Body of pancreas (tissue), 4 donors: ENCODE measurements at regions not wholly inside any gene's neighbourhood (a gene's known extent, or its start where the extent isn't known, plus 50 kb on each side); places are given as distances from the start of the nearest gene placed in this dataset.
"Not testable (repeated sequence)": the region's sequence is repeated elsewhere in the genome, so short reads cannot be mapped to it uniquely, and the experiment has no call there.

Experiments
- ATAC-seq: fragments of 150-250 bp; one replicate; pipeline ENCODE4 v1.9.1; 2016
- DNase-seq, 4 donors: peaks; one replicate each; pipeline ENCODE4 v3.0.0-alpha.2; 2019
- H3K27ac ChIP-seq, 4 donors: fragments of 200-600 bp; sonication (generic); 1 replicate in 3 of 4; 2 replicates in 1 of 4; pipeline versions ENCODE4 v1.5.1 to v1.6.1; 2016 to 2019; ENCODE audit warnings: mild to moderate bottlenecking in 1 of 4, mixed read lengths in 1 of 4, moderate library complexity in 1 of 4
- H3K27me3 ChIP-seq, 2 donors: fragments of 200-600 bp; sonication (generic); one replicate each; pipeline ENCODE4 v1.6.0; 2016; ENCODE audit warnings: mild to moderate bottlenecking in 1 of 2
- H3K36me3 ChIP-seq, 2 donors: fragments of 200-600 bp; sonication (generic); replicated peaks in 1 of 2; 2 replicates each; pipeline ENCODE4 v1.5.1; 2016; ENCODE audit warnings: low read depth in 2 of 2; ENCODE audit not compliant: insufficient read depth in 1 of 2
- H3K4me1 ChIP-seq: fragments of 200-600 bp; sonication (generic); one replicate; pipeline ENCODE4 v1.6.0; 2016
- H3K4me3 ChIP-seq, 2 donors: fragments of 200-600 bp; sonication (generic); 1 replicate in 1 of 2; 2 replicates in 1 of 2; pipeline ENCODE4 v1.5.1; 2016 to 2019
- H3K9me3 ChIP-seq, 3 donors: fragments of 200-600 bp; sonication (generic); 1 replicate in 2 of 3; 2 replicates in 1 of 3; pipeline ENCODE4 v1.5.1; 2016
- POLR2A ChIP-seq, 3 donors: fragments of 450-650 bp; IDR thresholded peaks; one replicate each; pipeline ENCODE4 v1.6.1; 2016; ENCODE audit warnings: antibody characterized with exemption in 3 of 3, mild to moderate bottlenecking in 2 of 3
- WGBS, 2 donors: methylation state at CpG; one replicate each; pipeline ENCODE4 v1.1.5; 2017; 5-methylcytosine and 5-hydroxymethylcytosine counted together
- intact Hi-C: fragments of 100-400 bp; cut with DNase I; formaldehyde crosslinking; loops from one replicate; pipeline ENCODE4 v1.15.1; 2023
- TF ChIP-seq, protein P1 (sequence below), 7 experiments: fragments of 450-650 bp in 4 of 7; fragments of 200-600 bp in 3 of 7; sonication (generic) in 3 of 7; IDR thresholded peaks; one replicate each; pipeline ENCODE4 v1.5.1; 2016 to 2019; ENCODE audit warnings: antibody characterized with exemption in 7 of 7

DNA sequence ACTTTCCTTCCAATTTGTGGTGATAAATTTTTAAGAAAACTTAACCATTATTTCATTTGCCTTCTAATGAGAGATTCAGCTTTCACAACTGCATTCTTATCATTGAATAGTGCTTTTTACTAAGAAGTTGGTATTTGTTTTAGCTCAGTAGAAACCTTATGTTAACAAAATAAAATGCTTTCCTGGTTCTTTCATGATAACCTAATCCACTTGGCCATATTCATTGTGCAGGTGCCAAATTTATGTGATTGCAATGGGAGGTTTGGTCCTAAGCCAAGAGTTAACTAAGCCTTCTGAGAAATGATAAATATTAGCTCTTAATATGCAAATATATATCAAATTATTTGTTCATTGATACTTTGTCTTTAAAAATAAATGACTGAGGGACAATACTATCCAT, 141.1 kb upstream of the TLE4 start:
- ATAC-seq = peak; percentile 52
- H3K9me3 ChIP-seq = peaks cover 0 to 10% (median 0%) of the 10 kb centered on the region in 3 donors
- no peak overlapping the region for H3K4me3 ChIP-seq
- H3K36me3 ChIP-seq = no peaks in the 10 kb centered on the region
- TF ChIP-seq, protein P1, sequence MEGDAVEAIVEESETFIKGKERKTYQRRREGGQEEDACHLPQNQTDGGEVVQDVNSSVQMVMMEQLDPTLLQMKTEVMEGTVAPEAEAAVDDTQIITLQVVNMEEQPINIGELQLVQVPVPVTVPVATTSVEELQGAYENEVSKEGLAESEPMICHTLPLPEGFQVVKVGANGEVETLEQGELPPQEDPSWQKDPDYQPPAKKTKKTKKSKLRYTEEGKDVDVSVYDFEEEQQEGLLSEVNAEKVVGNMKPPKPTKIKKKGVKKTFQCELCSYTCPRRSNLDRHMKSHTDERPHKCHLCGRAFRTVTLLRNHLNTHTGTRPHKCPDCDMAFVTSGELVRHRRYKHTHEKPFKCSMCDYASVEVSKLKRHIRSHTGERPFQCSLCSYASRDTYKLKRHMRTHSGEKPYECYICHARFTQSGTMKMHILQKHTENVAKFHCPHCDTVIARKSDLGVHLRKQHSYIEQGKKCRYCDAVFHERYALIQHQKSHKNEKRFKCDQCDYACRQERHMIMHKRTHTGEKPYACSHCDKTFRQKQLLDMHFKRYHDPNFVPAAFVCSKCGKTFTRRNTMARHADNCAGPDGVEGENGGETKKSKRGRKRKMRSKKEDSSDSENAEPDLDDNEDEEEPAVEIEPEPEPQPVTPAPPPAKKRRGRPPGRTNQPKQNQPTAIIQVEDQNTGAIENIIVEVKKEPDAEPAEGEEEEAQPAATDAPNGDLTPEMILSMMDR (IDR thresholded peaks at IDR 0.05) = no peak
- no peak for TF ChIP-seq POLR2A (IDR thresholded peaks at IDR 0.05)
- H3K4me1 ChIP-seq = peaks cover 13% of the 10 kb centered on the region
- intact Hi-C loops = no loop called here
- DNase-seq = peak in 1 of 4 donors; percentile 34
- no peak overlapping the region for H3K27ac ChIP-seq
- no peaks in the 10 kb centered on the region for H3K27me3 ChIP-seq

DNA sequence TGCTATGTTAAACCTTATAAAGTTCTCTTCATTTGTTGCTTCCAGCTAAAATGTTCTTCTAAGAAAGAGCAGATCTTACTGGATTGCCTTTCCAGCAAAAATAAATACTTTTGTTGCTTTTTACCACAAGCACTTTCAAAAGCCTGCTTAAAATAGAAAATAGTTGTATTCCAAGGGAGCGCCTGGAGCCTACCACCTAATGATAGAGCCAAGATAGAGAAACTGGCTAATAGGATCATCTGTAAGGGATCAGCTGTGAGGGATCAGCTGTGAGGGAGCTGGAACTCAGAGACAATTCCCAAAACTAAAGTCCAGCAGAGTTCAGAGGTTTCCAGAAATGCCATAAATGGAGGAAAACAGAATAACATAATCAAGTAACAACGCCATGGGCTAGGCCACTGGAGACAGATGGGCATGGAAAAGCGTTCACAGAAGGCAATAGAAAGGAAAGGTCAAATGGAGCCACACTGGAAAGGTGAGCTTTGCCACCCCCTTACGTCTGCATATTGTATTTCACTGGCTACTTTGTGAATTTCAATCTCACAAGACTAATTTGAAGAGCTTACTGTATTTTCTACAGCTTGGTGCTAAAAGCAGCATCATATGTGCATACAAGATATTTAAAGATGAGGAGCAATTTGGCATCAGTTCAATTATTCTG, 140.6 kb upstream of the TLE4 start:
- intact Hi-C loops = no loop called here
- Histone ChIP-seq H3K4me3 (no peak overlapping the region), H3K9me3 (peaks cover 0 to 4% (median 0%) of the 10 kb centered on the region in 3 donors), H3K27ac (no peak overlapping the region), H3K27me3 (no peaks in the 10 kb centered on the region), H3K4me1 (peaks cover 13% of the 10 kb centered on the region), H3K36me3 (no peaks in the 10 kb centered on the region)
- TF ChIP-seq POLR2A (IDR thresholded peaks at IDR 0.05) = no peak
- TF ChIP-seq, protein P1 (IDR thresholded peaks at IDR 0.05) = peak in 2 of 7 experiments; percentile 19 to 29
- DNase-seq (peak in 1 of 4 donors; percentile 15), ATAC-seq (no peak)
- 57 to 62% methylated on average over 4 of the region's 4 CpGs for WGBS, 2 donors

DNA sequence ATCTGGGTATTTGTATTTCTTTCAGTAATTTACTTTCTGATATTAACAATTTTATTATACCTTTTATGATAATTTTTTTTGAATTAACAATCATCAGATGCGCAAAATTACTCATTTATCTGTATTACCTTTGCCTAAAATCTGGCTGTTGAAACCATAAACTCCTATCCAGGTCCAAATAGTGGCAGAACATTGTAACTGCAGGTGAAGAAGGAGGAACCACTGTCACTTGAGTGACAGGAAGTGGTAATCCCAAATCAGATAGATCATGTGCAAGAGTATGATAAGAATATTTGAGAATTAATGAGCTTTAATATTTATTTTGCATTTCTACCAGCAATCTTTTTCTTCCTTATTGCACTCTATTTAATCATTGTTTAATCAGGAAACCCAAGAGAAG, 139.3 kb upstream of the TLE4 start:
- Histone ChIP-seq H3K4me1 (peaks cover 13% of the 10 kb centered on the region), H3K4me3 (no peak overlapping the region), H3K27ac (no peak overlapping the region), H3K27me3 (no peaks in the 10 kb centered on the region), H3K36me3 (no peaks in the 10 kb centered on the region), H3K9me3 (no peaks in the 10 kb centered on the region)
- intact Hi-C loops = no loop called here
- 95 to 96% methylated on average over 1 of the region's 1 CpG for WGBS, 2 donors
- no peak for DNase-seq
- no peak for ATAC-seq
- TF ChIP-seq POLR2A (IDR thresholded peaks at IDR 0.05) = no peak
- TF ChIP-seq, protein P1 (IDR thresholded peaks at IDR 0.05) = no peak

GRCh38 chr9:79433703-79434102, 138.1 kb upstream of the TLE4 start:
- no peak overlapping the region for H3K27ac ChIP-seq
- H3K4me3 ChIP-seq = no peak overlapping the region
- no peak for DNase-seq
- ATAC-seq = no peak
- H3K4me1 ChIP-seq = peaks cover 13% of the 10 kb centered on the region
- intact Hi-C loops = no loop called here
- no peaks in the 10 kb centered on the region for H3K36me3 ChIP-seq
- H3K27me3 ChIP-seq = no peaks in the 10 kb centered on the region
- H3K9me3 ChIP-seq = no peaks in the 10 kb centered on the region
- no peak for TF ChIP-seq POLR2A (IDR thresholded peaks at IDR 0.05)
- TF ChIP-seq, protein P1 (IDR thresholded peaks at IDR 0.05) = no peak

DNA sequence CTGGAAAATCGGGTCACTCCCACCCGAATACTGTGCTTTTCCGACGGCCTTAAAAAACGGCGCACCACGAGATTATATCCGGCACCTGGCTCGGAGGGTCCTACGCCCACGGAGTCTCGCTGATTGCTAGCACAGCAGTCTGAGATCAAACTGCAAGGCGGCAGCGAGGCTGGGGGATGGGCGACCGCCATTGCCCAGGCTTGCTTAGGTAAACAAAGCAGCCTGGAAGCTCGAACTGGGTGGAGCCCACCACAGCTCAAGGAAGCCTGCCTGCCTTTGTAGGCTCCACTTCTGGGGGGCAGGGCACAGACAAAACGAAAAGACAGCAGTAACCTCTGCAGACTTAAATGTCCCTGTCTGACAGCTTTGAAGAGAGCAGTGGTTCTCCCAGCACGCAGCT, 132.5 kb upstream of the TLE4 start:
- ATAC-seq, intact Hi-C loops: not testable (repeated sequence)

More for the DNA sequence above, 132.5 kb upstream of the TLE4 start:
- H3K9me3 ChIP-seq, H3K4me3 ChIP-seq, H3K27ac ChIP-seq, H3K27me3 ChIP-seq, H3K36me3 ChIP-seq, H3K4me1 ChIP-seq: not testable (repeated sequence)
- DNase-seq = peak in 1 of 4 donors; percentile 18
- 13 to 19% methylated on average over 11 to 19 of the region's 19 CpGs for WGBS, 2 donors
